CD14-positive monocyte (primary cell): ENCODE measurements at regions not wholly inside any gene's neighbourhood (a gene's known extent, or its start where the extent isn't known, plus 50 kb on each side); places are given as distances from the start of the nearest gene placed in this dataset.

Experiments used
- DNase-seq, 3 donors: peaks; one replicate each; pipeline ENCODE4 v3.0.0-alpha.2; 2011 to 2022
- H2AFZ ChIP-seq: 2 replicates; pipeline ENCODE4 v1.6.0; 2012; ENCODE audit warnings: mild to moderate bottlenecking, low read depth, low read length, inconsistent platforms; ENCODE audit not compliant: insufficient read depth, poor library complexity, severe bottlenecking
- H3K27ac ChIP-seq, 2 donors: 1 replicate in 1 of 2; 2 replicates in 1 of 2; pipeline ENCODE4 v1.5.1; 2012 to 2013; ENCODE audit warnings: low read length in 2 of 2, control low read depth in 1 of 2, inconsistent platforms in 1 of 2, low read depth in 1 of 2, mild to moderate bottlenecking in 1 of 2
- H3K27me3 ChIP-seq, 2 donors: one replicate each; pipeline versions ENCODE4 v1.6.0 to v1.6.1; 2011 to 2013; ENCODE audit warnings: low read length in 2 of 2; ENCODE audit not compliant: control insufficient read depth in 2 of 2, insufficient read depth in 2 of 2
- H3K36me3 ChIP-seq, 2 donors: replicated peaks in 1 of 2; 1 replicate in 1 of 2; 2 replicates in 1 of 2; pipeline versions ENCODE4 v1.5.1 to v1.6.1; 2012 to 2013; ENCODE audit warnings: low read length in 2 of 2, control low read depth in 1 of 2, inconsistent platforms in 1 of 2, mild to moderate bottlenecking in 1 of 2; ENCODE audit not compliant: insufficient read depth in 2 of 2, control insufficient read depth in 1 of 2
- H3K4me1 ChIP-seq, 2 donors: 1 replicate in 1 of 2; 2 replicates in 1 of 2; pipeline versions ENCODE4 v1.5.1 to v1.6.1; 2012 to 2013; ENCODE audit warnings: low read length in 2 of 2, control low read depth in 1 of 2, inconsistent platforms in 1 of 2, mild to moderate bottlenecking in 1 of 2, moderate library complexity in 1 of 2; ENCODE audit not compliant: insufficient read depth in 2 of 2, control insufficient read depth in 1 of 2
- H3K4me2 ChIP-seq: replicated peaks from 2 replicates; pipeline ENCODE3; 2012; ENCODE audit warnings: low read length, moderate library complexity, mild to moderate bottlenecking; ENCODE audit not compliant: poor library complexity, severe bottlenecking; ENCODE audit errors: extremely low read depth
- H3K4me3 ChIP-seq, 3 experiments: fragments of 200-600 bp in 1 of 3; sonication (generic) in 1 of 3; replicated peaks in 1 of 3; 1 replicate in 2 of 3; 2 replicates in 1 of 3; pipeline ENCODE4 v1.5.1; 2011 to 2013; ENCODE audit warnings: low read length in 3 of 3, mild to moderate bottlenecking in 3 of 3, control low read depth in 2 of 3, low read depth in 2 of 3, inconsistent platforms in 1 of 3, moderate library complexity in 1 of 3
- H3K79me2 ChIP-seq: 2 replicates; pipeline ENCODE4 v1.6.0; 2012; ENCODE audit warnings: mild to moderate bottlenecking, control low read depth, inconsistent platforms, low read length, moderate library complexity; ENCODE audit not compliant: insufficient read depth
- H3K9ac ChIP-seq: 2 replicates; pipeline ENCODE4 v1.6.0; 2017; ENCODE audit warnings: low read length, mild to moderate bottlenecking; ENCODE audit not compliant: insufficient read depth, poor library complexity, severe bottlenecking
- H3K9me3 ChIP-seq, 2 donors: replicated peaks in 1 of 2; 1 replicate in 1 of 2; 2 replicates in 1 of 2; pipeline versions ENCODE4 v1.5.1 to v1.6.1; 2012 to 2013; ENCODE audit warnings: low read length in 2 of 2, control low read depth in 1 of 2; ENCODE audit not compliant: control insufficient read depth in 1 of 2, insufficient read depth in 1 of 2
- H4K20me1 ChIP-seq: 2 replicates; pipeline ENCODE4 v1.6.0; 2012; ENCODE audit warnings: mild to moderate bottlenecking, low read length, control low read depth, moderate library complexity; ENCODE audit not compliant: insufficient read depth
- H3K27ac Mint-ChIP-seq, 7 donors: one replicate each; pipeline ENCODE4 v1.8.0; 2020; ENCODE audit warnings: mild to moderate bottlenecking in 7 of 7, mixed read lengths in 7 of 7, moderate library complexity in 6 of 7, inconsistent platforms in 2 of 7
- H3K27me3 Mint-ChIP-seq, 3 donors: one replicate each; pipeline ENCODE4 v1.8.0; 2021 to 2022; ENCODE audit warnings: low read depth in 3 of 3, mild to moderate bottlenecking in 3 of 3, mixed read lengths in 3 of 3, moderate library complexity in 3 of 3, inconsistent platforms in 1 of 3
- H3K36me3 Mint-ChIP-seq, 2 donors: one replicate each; pipeline ENCODE4 v1.8.0; 2020; ENCODE audit warnings: mixed read lengths in 2 of 2, inconsistent platforms in 1 of 2, mild to moderate bottlenecking in 1 of 2
- H3K4me1 Mint-ChIP-seq: one replicate; pipeline ENCODE4 v1.8.0; 2020; ENCODE audit warnings: mild to moderate bottlenecking, mixed read lengths
- H3K4me3 Mint-ChIP-seq, 2 donors: one replicate each; pipeline ENCODE4 v1.8.0; 2020; ENCODE audit warnings: mild to moderate bottlenecking in 2 of 2, mixed read lengths in 2 of 2, moderate library complexity in 1 of 2
- H3K9me3 Mint-ChIP-seq, 7 donors: one replicate each; pipeline ENCODE4 v1.8.0; 2020 to 2022; ENCODE audit warnings: mixed read lengths in 7 of 7, mild to moderate bottlenecking in 6 of 7, moderate library complexity in 6 of 7, inconsistent platforms in 2 of 7
- WGBS: methylation state at CpG from one replicate; pipeline ENCODE4 v1.1.5; 2013; ENCODE audit warnings: missing lambda C conversion rate; ENCODE audit not compliant: insufficient coverage; 5-methylcytosine and 5-hydroxymethylcytosine counted together
- intact Hi-C, 2 donors: fragments of 100-400 bp; cut with micrococcal nuclease; formaldehyde crosslinking; loops; one replicate each; pipeline versions ENCODE4 v1.15.0 to v1.15.1; 2023
- TF ChIP-seq, protein P1 (sequence below): fragments of 200-600 bp; IDR thresholded peaks from one replicate; pipeline ENCODE4 v1.8.0; 2022; ENCODE audit warnings: antibody characterized with exemption, mild to moderate bottlenecking

DNA sequence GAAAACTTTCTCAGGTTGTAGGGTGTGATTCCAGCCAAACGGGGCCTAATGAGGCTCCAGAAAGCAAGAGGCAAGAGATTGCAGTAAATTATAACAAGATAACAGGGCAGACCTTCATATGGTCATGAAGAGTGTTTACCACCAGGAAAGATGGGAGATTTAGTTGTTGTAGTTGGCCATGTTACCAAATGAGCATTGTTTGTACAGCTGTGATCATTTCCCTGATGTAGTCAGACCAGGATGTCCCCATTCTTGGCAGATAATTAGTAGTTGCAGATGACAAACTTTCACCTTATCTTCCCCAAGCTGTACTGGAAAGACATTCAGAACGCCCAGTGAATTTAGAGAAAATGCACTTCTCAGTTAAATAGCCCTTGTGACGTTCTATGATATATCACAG is 630.8 kb downstream of the ANKRD7 start:
- Histone ChIP-seq H3K4me2 (no peak overlapping the region), H3K4me3 (no peak overlapping the region), H3K9ac (no peak overlapping the region), H3K27ac (no peak overlapping the region), H3K79me2 (no peaks in the 10 kb centered on the region), H3K36me3 (no peaks in the 10 kb centered on the region), H3K9me3 (peaks cover 10 to 11% of the 10 kb centered on the region in 2 donors), H3K27me3 (no peaks in the 10 kb centered on the region), H4K20me1 (no peaks in the 10 kb centered on the region), H2AFZ (no peak overlapping the region), H3K4me1 (no peaks in the 10 kb centered on the region)
- H3K4me3 Mint-ChIP-seq: no peak overlapping the region
- intact Hi-C loops: no loop called here
- peaks cover 0 to 3% (median 0%) of the 10 kb centered on the region in 3 donors for H3K27me3 Mint-ChIP-seq
- DNase-seq: no peak
- TF ChIP-seq, protein P1, sequence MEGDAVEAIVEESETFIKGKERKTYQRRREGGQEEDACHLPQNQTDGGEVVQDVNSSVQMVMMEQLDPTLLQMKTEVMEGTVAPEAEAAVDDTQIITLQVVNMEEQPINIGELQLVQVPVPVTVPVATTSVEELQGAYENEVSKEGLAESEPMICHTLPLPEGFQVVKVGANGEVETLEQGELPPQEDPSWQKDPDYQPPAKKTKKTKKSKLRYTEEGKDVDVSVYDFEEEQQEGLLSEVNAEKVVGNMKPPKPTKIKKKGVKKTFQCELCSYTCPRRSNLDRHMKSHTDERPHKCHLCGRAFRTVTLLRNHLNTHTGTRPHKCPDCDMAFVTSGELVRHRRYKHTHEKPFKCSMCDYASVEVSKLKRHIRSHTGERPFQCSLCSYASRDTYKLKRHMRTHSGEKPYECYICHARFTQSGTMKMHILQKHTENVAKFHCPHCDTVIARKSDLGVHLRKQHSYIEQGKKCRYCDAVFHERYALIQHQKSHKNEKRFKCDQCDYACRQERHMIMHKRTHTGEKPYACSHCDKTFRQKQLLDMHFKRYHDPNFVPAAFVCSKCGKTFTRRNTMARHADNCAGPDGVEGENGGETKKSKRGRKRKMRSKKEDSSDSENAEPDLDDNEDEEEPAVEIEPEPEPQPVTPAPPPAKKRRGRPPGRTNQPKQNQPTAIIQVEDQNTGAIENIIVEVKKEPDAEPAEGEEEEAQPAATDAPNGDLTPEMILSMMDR: no peak
- no peak overlapping the region for H3K27ac Mint-ChIP-seq
- no peaks in the 10 kb centered on the region for H3K36me3 Mint-ChIP-seq
- no peaks in the 10 kb centered on the region for H3K4me1 Mint-ChIP-seq
- 33% methylated on average over 1 of the region's 3 CpGs for WGBS
- H3K9me3 Mint-ChIP-seq: peaks cover 0 to 12% (median 2%) of the 10 kb centered on the region in 7 donors

DNA sequence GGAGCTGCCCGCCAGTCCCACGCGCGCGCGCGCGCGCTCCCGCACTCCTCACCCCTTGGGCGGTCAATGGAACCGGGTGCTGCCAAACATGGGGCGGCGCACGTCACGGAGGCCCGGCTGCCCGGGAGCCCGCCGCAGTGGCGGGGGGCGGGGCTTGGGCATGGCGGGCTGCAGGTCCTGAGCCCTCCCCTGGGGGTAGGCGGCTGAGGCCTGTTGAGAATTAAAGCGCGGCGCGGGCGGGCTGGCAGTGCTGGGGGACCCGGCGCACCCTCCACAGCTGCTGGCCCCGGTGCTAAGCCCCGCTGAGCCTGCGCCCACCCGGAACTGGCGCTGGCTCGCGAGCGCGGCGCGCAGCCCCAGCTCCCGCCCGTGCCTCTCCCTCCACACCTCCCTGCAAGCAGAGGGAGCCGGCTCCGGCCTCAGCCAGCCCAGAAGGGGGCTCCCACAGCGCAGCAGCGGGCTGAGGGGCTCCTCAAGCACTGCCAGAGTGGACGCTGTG is 634.2 kb downstream of the ANKRD7 start:
- no peaks in the 10 kb centered on the region for H4K20me1 ChIP-seq
- H3K27ac Mint-ChIP-seq: no peak overlapping the region

More for the DNA sequence above, 634.2 kb downstream of the ANKRD7 start:
- peaks cover 8 to 10% of the 10 kb centered on the region in 2 donors for H3K9me3 ChIP-seq
- no peak overlapping the region for H3K4me3 Mint-ChIP-seq
- peaks cover 0 to 1% (median 0%) of the 10 kb centered on the region in 3 donors for H3K27me3 Mint-ChIP-seq
- H3K4me1 Mint-ChIP-seq: no peaks in the 10 kb centered on the region
- no peak overlapping the region for H3K4me3 ChIP-seq
- no peak overlapping the region for H3K27ac ChIP-seq
- no peak for DNase-seq
- TF ChIP-seq, protein P1: no peak
- H3K36me3 ChIP-seq: no peaks in the 10 kb centered on the region
- H3K27me3 ChIP-seq: no peaks in the 10 kb centered on the region
- no peaks in the 10 kb centered on the region for H3K79me2 ChIP-seq
- H2AFZ ChIP-seq: no peak overlapping the region
- H3K36me3 Mint-ChIP-seq: no peaks in the 10 kb centered on the region
- no peak overlapping the region for H3K9ac ChIP-seq
- no peaks in the 10 kb centered on the region for H3K4me1 ChIP-seq
- intact Hi-C loops: no loop called here
- 91% methylated on average over 43 of the region's 49 CpGs for WGBS
- no peak overlapping the region for H3K4me2 ChIP-seq
- peaks cover 0 to 9% (median 0%) of the 10 kb centered on the region in 7 donors for H3K9me3 Mint-ChIP-seq
